ENCODE measurements at regions not wholly inside any gene's neighbourhood (a gene's known extent, or its start where the extent isn't known, plus 50 kb on each side); places are given as distances from the start of the nearest gene placed in this dataset.

- no peak for TF ChIP-seq ZNF274 (IDR thresholded peaks at IDR 0.05; ENCODE audit: low read depth, low read length)
- H3K4me3 ChIP-seq (ENCODE audit: low read length): no peak overlapping the region
Observed at GRCh38 chr3:59555593-59556315, 505.9 kb upstream of the CFAP20DC start.

DNA sequence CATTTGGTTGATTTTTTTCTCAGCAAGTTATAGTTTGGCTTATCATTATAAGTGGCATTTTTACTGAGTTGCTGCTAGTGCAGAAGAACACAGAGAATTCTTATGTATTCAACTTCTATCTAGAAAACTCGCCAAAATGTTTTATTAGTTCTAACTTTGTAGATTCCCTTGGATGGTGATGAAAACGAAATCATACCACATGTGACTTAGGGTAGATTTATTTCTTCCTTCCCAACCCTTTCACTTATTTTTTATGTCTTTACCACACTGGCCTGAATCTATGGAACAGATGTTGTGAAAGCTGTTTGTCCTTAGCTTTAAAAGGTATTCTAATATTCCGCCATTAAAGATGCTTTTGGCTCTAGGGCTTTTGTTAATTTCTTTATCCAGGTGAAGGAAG lies 503.3 kb upstream of the CFAP20DC start:
- no peak for TF ChIP-seq ZNF274 (IDR thresholded peaks at IDR 0.05; ENCODE audit: low read depth, low read length)
- no peak overlapping the region for H3K4me3 ChIP-seq (ENCODE audit: low read length)

DNA sequence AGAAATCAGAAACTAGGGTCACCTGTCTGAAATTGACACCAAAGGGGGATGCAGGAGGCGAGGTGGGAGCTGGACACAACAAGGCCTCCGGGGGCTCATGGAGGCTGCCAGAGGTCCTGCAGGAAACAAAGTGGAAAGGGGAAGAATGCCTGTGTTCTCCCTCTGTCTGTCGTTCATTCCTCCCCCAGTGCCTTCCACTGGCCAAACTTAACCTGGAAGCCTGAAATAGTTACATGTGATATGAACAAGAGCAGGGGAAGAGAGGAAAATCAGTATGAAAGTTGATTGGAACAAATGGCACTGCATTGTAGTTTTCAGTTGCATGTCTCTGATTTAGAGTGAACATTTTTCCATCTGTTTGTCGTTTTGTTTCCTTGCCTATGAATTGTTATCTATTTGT lies 502.0 kb upstream of the CFAP20DC start:
- no peak overlapping the region for H3K4me3 ChIP-seq (ENCODE audit: low read length)
- TF ChIP-seq ZNF274 (IDR thresholded peaks at IDR 0.05; ENCODE audit: low read depth, low read length): no peak

GRCh38 chr3:59549962-59550361 lies 500.1 kb upstream of the CFAP20DC start:
- no peak for TF ChIP-seq ZNF274 (IDR thresholded peaks at IDR 0.05; ENCODE audit: low read depth, low read length)

DNA sequence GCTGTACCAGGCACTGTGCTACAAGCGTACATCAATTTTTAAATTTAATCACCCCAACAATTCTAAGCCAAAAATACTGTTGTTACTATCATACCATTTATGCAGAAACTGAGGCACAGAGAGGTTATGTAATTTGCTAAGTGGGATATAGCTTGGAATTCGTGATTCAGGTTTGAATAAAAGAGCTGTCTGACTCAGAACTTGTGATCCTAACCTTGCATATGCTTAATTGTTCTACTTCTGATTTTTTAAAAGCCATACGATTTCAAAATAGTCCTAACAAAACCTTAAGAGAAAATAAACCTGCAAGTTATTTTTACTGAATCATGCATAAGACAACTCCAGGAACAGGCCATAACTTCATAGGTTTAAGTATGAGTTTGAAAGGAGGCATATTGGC lies 498.0 kb upstream of the CFAP20DC start:
- no peak for TF ChIP-seq ZNF274 (IDR thresholded peaks at IDR 0.05; ENCODE audit: low read depth, low read length)
- no peak overlapping the region for H3K4me3 ChIP-seq (ENCODE audit: low read length)

More at GRCh38 chr3:59549962-59550361, 500.1 kb upstream of the CFAP20DC start:
- no peak overlapping the region for H3K4me3 ChIP-seq (ENCODE audit: low read length)

- no peak for TF ChIP-seq ZNF274 (IDR thresholded peaks at IDR 0.05; ENCODE audit: low read depth, low read length)
- no peak overlapping the region for H3K4me3 ChIP-seq (ENCODE audit: low read length)
Observed at GRCh38 chr3:59546522-59546921, 496.7 kb upstream of the CFAP20DC start.

DNA sequence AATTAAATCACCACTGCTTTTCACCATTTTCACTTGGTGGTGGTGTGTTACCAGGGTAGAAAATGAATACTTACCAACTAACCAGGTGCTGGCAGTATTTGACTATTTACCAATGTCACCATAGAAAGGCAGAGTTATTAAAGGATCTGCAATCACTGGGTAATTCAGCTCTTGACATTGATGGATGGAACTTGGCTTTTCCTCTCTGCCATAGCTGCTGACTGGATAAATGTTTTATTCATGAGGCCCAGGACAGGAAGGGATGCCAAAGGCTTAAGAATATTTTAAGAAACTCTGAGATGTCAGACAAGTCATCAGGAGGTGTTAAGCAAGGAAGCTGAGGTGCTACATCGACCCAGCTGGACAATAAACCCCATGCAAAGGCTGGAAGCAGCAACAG lies 495.5 kb upstream of the CFAP20DC start:
- H3K4me3 ChIP-seq (ENCODE audit: low read length): no peak overlapping the region
- TF ChIP-seq ZNF274 (IDR thresholded peaks at IDR 0.05; ENCODE audit: low read depth, low read length): no peak

- TF ChIP-seq ZNF274 (IDR thresholded peaks at IDR 0.05; ENCODE audit: low read depth, low read length): no peak
Observed at GRCh38 chr3:59542276-59542675, 492.5 kb upstream of the CFAP20DC start.

GRCh38 chr3:59540696-59541095 lies 490.9 kb upstream of the CFAP20DC start:
- TF ChIP-seq ZNF274 (IDR thresholded peaks at IDR 0.05; ENCODE audit: low read depth, low read length): no peak
- no peak overlapping the region for H3K4me3 ChIP-seq (ENCODE audit: low read length)

More at GRCh38 chr3:59542276-59542675, 492.5 kb upstream of the CFAP20DC start:
- H3K4me3 ChIP-seq (ENCODE audit: low read length): no peak overlapping the region

- H3K4me3 ChIP-seq (ENCODE audit: low read length): no peak overlapping the region
- no peak for TF ChIP-seq ZNF274 (IDR thresholded peaks at IDR 0.05; ENCODE audit: low read depth, low read length)
Observed at GRCh38 chr3:59540241-59540640, 490.4 kb upstream of the CFAP20DC start.

GRCh38 chr3:59538753-59539432 lies 489.1 kb upstream of the CFAP20DC start:
- H3K4me3 ChIP-seq (ENCODE audit: low read length): no peak overlapping the region
- no peak for TF ChIP-seq ZNF274 (IDR thresholded peaks at IDR 0.05; ENCODE audit: low read depth, low read length)

DNA sequence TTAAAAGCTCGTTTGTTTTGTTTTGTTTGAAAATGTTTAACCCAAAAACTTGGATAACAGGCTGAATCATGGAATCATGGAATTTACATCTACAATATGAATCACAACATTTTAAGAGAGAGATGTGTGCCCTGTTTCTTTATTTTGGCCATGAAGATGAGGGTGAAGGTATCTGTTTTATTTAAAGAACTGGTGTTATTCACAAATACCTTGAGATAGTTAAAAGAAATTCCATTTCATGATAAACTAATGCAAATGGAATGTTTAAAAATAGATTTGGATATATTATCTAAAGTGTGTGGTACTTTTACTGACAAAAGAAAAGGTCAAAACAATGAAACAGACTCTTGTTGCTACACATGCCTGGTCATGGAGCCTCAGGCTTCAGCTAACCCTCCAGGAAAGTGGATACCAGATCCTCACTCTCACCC lies 486.0 kb upstream of the CFAP20DC start:
- H3K4me3 ChIP-seq (ENCODE audit: low read length): no peak overlapping the region
- TF ChIP-seq ZNF274 (IDR thresholded peaks at IDR 0.05; ENCODE audit: low read depth, low read length): no peak

DNA sequence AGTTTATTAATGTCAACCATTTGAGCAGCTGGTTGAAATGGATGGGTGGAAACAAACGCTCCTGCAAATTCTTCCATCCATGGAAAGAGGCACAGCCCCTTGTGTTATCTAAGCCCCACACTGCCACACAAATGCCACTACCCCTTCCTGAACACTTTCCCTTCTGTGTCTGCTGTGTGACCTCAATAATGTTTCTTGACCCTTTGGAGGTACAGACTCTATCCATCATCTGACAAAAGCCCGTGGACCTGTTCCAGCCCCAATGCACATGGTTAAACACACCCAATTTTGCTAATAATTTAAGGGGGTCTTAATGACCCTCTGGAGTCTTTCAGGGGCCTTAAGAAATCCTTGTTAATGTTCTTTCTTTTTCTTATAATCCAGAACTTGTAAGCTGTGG lies 482.2 kb upstream of the CFAP20DC start:
- H3K4me3 ChIP-seq (ENCODE audit: low read length): no peak overlapping the region
- TF ChIP-seq ZNF274 (IDR thresholded peaks at IDR 0.05; ENCODE audit: low read depth, low read length): no peak

DNA sequence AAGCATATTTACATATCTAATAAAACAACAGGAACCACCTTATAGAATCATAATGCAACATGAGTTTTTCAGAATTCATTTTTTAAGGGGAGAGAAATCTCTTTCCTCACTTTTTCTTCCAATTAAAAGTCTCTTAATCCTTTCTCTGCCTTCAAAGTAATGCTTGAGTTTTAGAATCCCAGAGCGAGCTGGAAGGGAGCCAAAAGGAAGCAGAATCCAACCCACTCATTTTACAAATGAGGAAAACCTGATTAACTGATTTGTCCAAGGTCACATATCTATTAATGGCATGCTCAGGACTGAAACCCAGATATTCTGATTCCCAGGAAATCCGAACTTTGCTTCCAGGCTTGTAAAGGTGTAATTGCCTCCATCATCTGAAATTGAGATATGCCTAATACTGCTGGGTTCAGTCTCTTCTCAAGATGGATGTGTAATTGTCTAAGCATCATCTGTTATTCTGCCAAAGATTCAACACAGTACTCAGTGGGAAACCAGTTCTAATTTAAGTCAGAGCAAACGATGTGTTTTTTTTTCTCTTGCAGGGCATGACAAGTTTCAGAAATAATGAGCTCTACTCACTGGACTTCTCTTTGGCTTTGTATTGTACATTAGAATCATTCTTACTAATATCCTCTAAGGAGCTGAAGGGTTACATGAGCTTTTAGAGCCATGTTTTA lies 481.4 kb upstream of the CFAP20DC start:
- TF ChIP-seq ZNF274 (IDR thresholded peaks at IDR 0.05; ENCODE audit: low read depth, low read length): no peak
- H3K4me3 ChIP-seq (ENCODE audit: low read length): no peak overlapping the region

DNA sequence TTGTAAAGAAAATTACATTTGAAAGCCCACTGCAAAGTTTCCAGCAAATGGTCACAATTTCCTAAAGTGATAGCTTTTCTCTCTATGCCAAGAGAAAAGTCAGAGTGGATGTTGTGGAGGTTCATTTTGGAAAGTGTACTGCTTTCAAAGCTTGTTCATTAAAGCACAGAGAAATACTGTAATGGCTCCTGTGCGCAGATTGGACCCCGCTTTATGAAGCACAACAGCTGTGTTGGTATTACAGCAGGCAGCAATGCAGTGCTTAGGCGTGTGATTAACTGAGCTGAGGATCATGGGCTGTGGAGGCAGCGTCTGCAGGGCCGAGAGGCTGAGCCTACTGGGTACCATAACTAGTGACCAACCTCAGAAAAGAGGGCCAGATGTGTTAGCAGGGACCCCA lies 478.4 kb upstream of the CFAP20DC start:
- no peak for TF ChIP-seq ZNF274 (IDR thresholded peaks at IDR 0.05; ENCODE audit: low read depth, low read length)
- no peak overlapping the region for H3K4me3 ChIP-seq (ENCODE audit: low read length)
